Middle frontal gyrus (tissue), 1 donor: ENCODE measurements at regions not wholly inside any gene's neighbourhood (a gene's known extent, or its start where the extent isn't known, plus 50 kb on each side); places are given as distances from the start of the nearest gene placed in this dataset.

Experiments used
- DNase-seq: peaks from one replicate; pipeline ENCODE4 v3.0.0-alpha.2; 2015; ENCODE audit warnings: low spot score; ENCODE audit errors: extremely low spot score

GRCh38 chr4:187309456-187309855, 585.8 kb upstream of the FAT1 start:
- DNase-seq, result no peak

- no peak for DNase-seq
Observed at GRCh38 chr4:187312299-187312698, 588.6 kb upstream of the FAT1 start.

GRCh38 chr4:187317799-187318198, 594.1 kb upstream of the FAT1 start:
- DNase-seq, result no peak

GRCh38 chr4:187321711-187322110, 598.1 kb upstream of the FAT1 start:
- no peak for DNase-seq

GRCh38 chr4:187332141-187332540, 608.5 kb upstream of the FAT1 start:
- no peak for DNase-seq

GRCh38 chr4:187333151-187333550, 609.5 kb upstream of the FAT1 start:
- no peak for DNase-seq

GRCh38 chr4:187335339-187335738, 611.7 kb upstream of the FAT1 start:
- DNase-seq, result no peak

GRCh38 chr4:187354740-187355139, 631.1 kb upstream of the FAT1 start:
- DNase-seq, result no peak

- DNase-seq, result no peak
Observed at GRCh38 chr4:187357045-187357643, 633.5 kb upstream of the FAT1 start.

GRCh38 chr4:187357821-187358220, 634.2 kb upstream of the FAT1 start:
- DNase-seq, result no peak

GRCh38 chr4:187362937-187363857, 632.4 kb upstream of the ZFP42 start:
- no peak for DNase-seq

- no peak for DNase-seq
Observed at GRCh38 chr4:187364401-187364800, 631.2 kb upstream of the ZFP42 start.

- no peak for DNase-seq
Observed at GRCh38 chr4:187364851-187365250, 630.7 kb upstream of the ZFP42 start.

GRCh38 chr4:187366530-187366929, 629.0 kb upstream of the ZFP42 start:
- no peak for DNase-seq

- DNase-seq, result no peak
Observed at GRCh38 chr4:187370918-187371317, 624.7 kb upstream of the ZFP42 start.

GRCh38 chr4:187378441-187378840, 617.1 kb upstream of the ZFP42 start:
- DNase-seq, result no peak

GRCh38 chr4:187380181-187380581, 615.4 kb upstream of the ZFP42 start:
- no peak for DNase-seq

- DNase-seq, result no peak
Observed at GRCh38 chr4:187383181-187383580, 612.4 kb upstream of the ZFP42 start.

GRCh38 chr4:187387739-187388138, 607.8 kb upstream of the ZFP42 start:
- DNase-seq, result no peak

- no peak for DNase-seq
Observed at GRCh38 chr4:187389420-187389819, 606.2 kb upstream of the ZFP42 start.

GRCh38 chr4:187390646-187391045, 604.9 kb upstream of the ZFP42 start:
- no peak for DNase-seq

GRCh38 chr4:187393531-187394344, 601.8 kb upstream of the ZFP42 start:
- no peak for DNase-seq
